Liver (tissue), 8 donors: ENCODE measurements at regions not wholly inside any gene's neighbourhood (a gene's known extent, or its start where the extent isn't known, plus 50 kb on each side); places are given as distances from the start of the nearest gene placed in this dataset.

ENCODE experiments used
- DNase-seq: peaks from one replicate; pipeline ENCODE4 v3.0.0-alpha.2; 2017; ENCODE audit warnings: low spot score
- H3K27ac ChIP-seq, 2 donors: one replicate each; pipeline ENCODE4 v1.7.0; 2013; ENCODE audit warnings: inconsistent platforms in 2 of 2, low read length in 2 of 2, control low read depth in 1 of 2, low read depth in 1 of 2, mild to moderate bottlenecking in 1 of 2
- H3K27me3 ChIP-seq, 4 donors: one replicate each; pipeline versions ENCODE4 v1.6.1 to v1.7.0; 2013; ENCODE audit warnings: low read length in 3 of 4, inconsistent platforms in 1 of 4, mild to moderate bottlenecking in 1 of 4, moderate library complexity in 1 of 4; ENCODE audit not compliant: control insufficient read depth in 4 of 4, insufficient read depth in 4 of 4
- H3K36me3 ChIP-seq, 4 donors: one replicate each; pipeline versions ENCODE4 v1.6.1 to v1.7.0; 2013; ENCODE audit warnings: low read length in 3 of 4, mild to moderate bottlenecking in 3 of 4, low read depth in 1 of 4, moderate library complexity in 1 of 4; ENCODE audit not compliant: control insufficient read depth in 4 of 4, insufficient read depth in 3 of 4
- H3K4me1 ChIP-seq, 4 donors: one replicate each; pipeline versions ENCODE4 v1.6.1 to v1.7.0; 2013; ENCODE audit warnings: low read length in 3 of 4, mild to moderate bottlenecking in 3 of 4, moderate library complexity in 1 of 4; ENCODE audit not compliant: control insufficient read depth in 4 of 4, insufficient read depth in 4 of 4
- H3K4me3 ChIP-seq, 3 donors: one replicate each; pipeline versions ENCODE4 v1.6.1 to v1.7.0; 2013; ENCODE audit warnings: low read length in 3 of 3, control low read depth in 1 of 3, low read depth in 1 of 3, mild to moderate bottlenecking in 1 of 3
- H3K9ac ChIP-seq, 2 donors: one replicate each; pipeline ENCODE4 v1.7.0; 2013; ENCODE audit warnings: low read length in 2 of 2, mild to moderate bottlenecking in 2 of 2, moderate library complexity in 2 of 2, control low read depth in 1 of 2, low read depth in 1 of 2
- H3K9me3 ChIP-seq, 4 donors: one replicate each; pipeline versions ENCODE4 v1.6.1 to v1.7.0; 2013; ENCODE audit warnings: low read length in 3 of 4; ENCODE audit not compliant: control insufficient read depth in 4 of 4
- EGR1 ChIP-seq, 2 donors: IDR thresholded peaks; 2 replicates each; pipeline ENCODE4 v1.6.1; 2016 to 2018; ENCODE audit warnings: antibody characterized with exemption in 2 of 2, low read depth in 2 of 2
- FOXA1 ChIP-seq: IDR thresholded peaks from 2 replicates; pipeline ENCODE4 v1.6.1; 2016; ENCODE audit warnings: antibody characterized with exemption
- FOXA2 ChIP-seq: IDR thresholded peaks from 2 replicates; pipeline ENCODE4 v1.6.1; 2016; ENCODE audit warnings: antibody characterized with exemption
- GABPA ChIP-seq, 2 donors: IDR thresholded peaks in 1 of 2; conservative IDR thresholded peaks in 1 of 2; 2 replicates each; pipeline ENCODE4 v1.6.1; 2016; ENCODE audit warnings: antibody characterized with exemption in 2 of 2, mild to moderate bottlenecking in 1 of 2, moderate library complexity in 1 of 2
- HNF4A ChIP-seq, 2 donors: conservative IDR thresholded peaks; 2 replicates each; pipeline ENCODE4 v1.6.1; 2016; ENCODE audit warnings: antibody characterized with exemption in 2 of 2, mild to moderate bottlenecking in 2 of 2
- HNF4G ChIP-seq: IDR thresholded peaks from 2 replicates; pipeline ENCODE4 v1.6.1; 2016; ENCODE audit warnings: antibody characterized with exemption
- JUND ChIP-seq, 2 donors: IDR thresholded peaks; 2 replicates each; pipeline ENCODE4 v1.6.1; 2016; ENCODE audit warnings: antibody characterized with exemption in 2 of 2
- NR2F2 ChIP-seq: IDR thresholded peaks from 2 replicates; pipeline ENCODE4 v1.6.1; 2016; ENCODE audit warnings: antibody characterized with exemption
- RAD21 ChIP-seq, 2 donors: IDR thresholded peaks; 2 replicates each; pipeline ENCODE4 v1.6.1; 2016; ENCODE audit warnings: antibody characterized with exemption in 2 of 2, mild to moderate bottlenecking in 2 of 2
- RXRA ChIP-seq, 2 donors: IDR thresholded peaks; 2 replicates each; pipeline ENCODE4 v1.6.1; 2017 to 2018; ENCODE audit warnings: antibody characterized with exemption in 2 of 2, mild to moderate bottlenecking in 1 of 2
- SP1 ChIP-seq: IDR thresholded peaks from 2 replicates; pipeline ENCODE4 v1.6.1; 2018; ENCODE audit warnings: antibody characterized with exemption, mild to moderate bottlenecking
- TAF1 ChIP-seq: conservative IDR thresholded peaks from 2 replicates; pipeline ENCODE4 v1.6.1; 2016; ENCODE audit warnings: antibody characterized with exemption, mild to moderate bottlenecking
- YY1 ChIP-seq: IDR thresholded peaks from 2 replicates; pipeline ENCODE4 v1.6.1; 2016; ENCODE audit warnings: antibody characterized with exemption, mild to moderate bottlenecking
- WGBS: extraction: QIAGEN DNeasy Blood & Tissue Kit; methylation state at CpG from one replicate; pipeline ENCODE4 v1.1.7; 2013; 5-methylcytosine and 5-hydroxymethylcytosine counted together
- TF ChIP-seq, protein P1 (sequence below): IDR thresholded peaks from 2 replicates; pipeline ENCODE4 v1.6.1; 2016; ENCODE audit warnings: antibody characterized with exemption
- TF ChIP-seq, protein P2 (sequence below): IDR thresholded peaks from 2 replicates; pipeline ENCODE4 v1.6.1; 2016; ENCODE audit warnings: antibody characterized with exemption, mild to moderate bottlenecking
- TF ChIP-seq, protein P3 (sequence below): fragments of 150-350 bp; IDR thresholded peaks from 2 replicates; pipeline ENCODE4 v1.5.1; 2017; ENCODE audit warnings: improper control_type of control experiment, low read depth, low read length; ENCODE audit not compliant: missing input control
- TF ChIP-seq, protein P4 (sequence below): IDR thresholded peaks from 2 replicates; pipeline ENCODE4 v1.6.1; 2016; ENCODE audit warnings: antibody characterized with exemption
- TF ChIP-seq, protein P5 (sequence below): IDR thresholded peaks from 2 replicates; pipeline ENCODE4 v1.6.1; 2016; ENCODE audit warnings: antibody characterized with exemption
- donor health status: healthy.
- donor health status: healthy.
- donor health status: healthy.
- donor health status: healthy.
- donor health status: healthy.

GRCh38 chr18:45202061-45202460 lies 413.2 kb upstream of the SLC14A2 start:
- Histone ChIP-seq H3K4me1 (no peaks in the 10 kb centered on the region), H3K9me3 (no peaks in the 10 kb centered on the region), H3K36me3 (no peaks in the 10 kb centered on the region), H3K9ac (no peak overlapping the region), H3K27me3 (no peaks in the 10 kb centered on the region), H3K4me3 (no peak overlapping the region), H3K27ac (no peak overlapping the region)
- TF ChIP-seq, protein P1, sequence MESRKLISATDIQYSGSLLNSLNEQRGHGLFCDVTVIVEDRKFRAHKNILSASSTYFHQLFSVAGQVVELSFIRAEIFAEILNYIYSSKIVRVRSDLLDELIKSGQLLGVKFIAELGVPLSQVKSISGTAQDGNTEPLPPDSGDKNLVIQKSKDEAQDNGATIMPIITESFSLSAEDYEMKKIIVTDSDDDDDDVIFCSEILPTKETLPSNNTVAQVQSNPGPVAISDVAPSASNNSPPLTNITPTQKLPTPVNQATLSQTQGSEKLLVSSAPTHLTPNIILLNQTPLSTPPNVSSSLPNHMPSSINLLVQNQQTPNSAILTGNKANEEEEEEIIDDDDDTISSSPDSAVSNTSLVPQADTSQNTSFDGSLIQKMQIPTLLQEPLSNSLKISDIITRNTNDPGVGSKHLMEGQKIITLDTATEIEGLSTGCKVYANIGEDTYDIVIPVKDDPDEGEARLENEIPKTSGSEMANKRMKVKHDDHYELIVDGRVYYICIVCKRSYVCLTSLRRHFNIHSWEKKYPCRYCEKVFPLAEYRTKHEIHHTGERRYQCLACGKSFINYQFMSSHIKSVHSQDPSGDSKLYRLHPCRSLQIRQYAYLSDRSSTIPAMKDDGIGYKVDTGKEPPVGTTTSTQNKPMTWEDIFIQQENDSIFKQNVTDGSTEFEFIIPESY = no peak
- TF ChIP-seq RXRA (IDR thresholded peaks at IDR 0.05) (no peak), EGR1 (IDR thresholded peaks at IDR 0.05; ENCODE audit: low read depth in 2 of 2) (no peak), GABPA (IDR thresholded peaks at IDR 0.05 in 1 of 2, conservative IDR thresholded peaks at IDR 0.05 in 1 of 2) (no peak), HNF4G (no peak), FOXA2 (no peak), HNF4A (conservative IDR thresholded peaks at IDR 0.05) (no peak), JUND (IDR thresholded peaks at IDR 0.05) (no peak), RAD21 (IDR thresholded peaks at IDR 0.05) (no peak), YY1 (no peak), TAF1 (no peak)
- TF ChIP-seq, protein P2, sequence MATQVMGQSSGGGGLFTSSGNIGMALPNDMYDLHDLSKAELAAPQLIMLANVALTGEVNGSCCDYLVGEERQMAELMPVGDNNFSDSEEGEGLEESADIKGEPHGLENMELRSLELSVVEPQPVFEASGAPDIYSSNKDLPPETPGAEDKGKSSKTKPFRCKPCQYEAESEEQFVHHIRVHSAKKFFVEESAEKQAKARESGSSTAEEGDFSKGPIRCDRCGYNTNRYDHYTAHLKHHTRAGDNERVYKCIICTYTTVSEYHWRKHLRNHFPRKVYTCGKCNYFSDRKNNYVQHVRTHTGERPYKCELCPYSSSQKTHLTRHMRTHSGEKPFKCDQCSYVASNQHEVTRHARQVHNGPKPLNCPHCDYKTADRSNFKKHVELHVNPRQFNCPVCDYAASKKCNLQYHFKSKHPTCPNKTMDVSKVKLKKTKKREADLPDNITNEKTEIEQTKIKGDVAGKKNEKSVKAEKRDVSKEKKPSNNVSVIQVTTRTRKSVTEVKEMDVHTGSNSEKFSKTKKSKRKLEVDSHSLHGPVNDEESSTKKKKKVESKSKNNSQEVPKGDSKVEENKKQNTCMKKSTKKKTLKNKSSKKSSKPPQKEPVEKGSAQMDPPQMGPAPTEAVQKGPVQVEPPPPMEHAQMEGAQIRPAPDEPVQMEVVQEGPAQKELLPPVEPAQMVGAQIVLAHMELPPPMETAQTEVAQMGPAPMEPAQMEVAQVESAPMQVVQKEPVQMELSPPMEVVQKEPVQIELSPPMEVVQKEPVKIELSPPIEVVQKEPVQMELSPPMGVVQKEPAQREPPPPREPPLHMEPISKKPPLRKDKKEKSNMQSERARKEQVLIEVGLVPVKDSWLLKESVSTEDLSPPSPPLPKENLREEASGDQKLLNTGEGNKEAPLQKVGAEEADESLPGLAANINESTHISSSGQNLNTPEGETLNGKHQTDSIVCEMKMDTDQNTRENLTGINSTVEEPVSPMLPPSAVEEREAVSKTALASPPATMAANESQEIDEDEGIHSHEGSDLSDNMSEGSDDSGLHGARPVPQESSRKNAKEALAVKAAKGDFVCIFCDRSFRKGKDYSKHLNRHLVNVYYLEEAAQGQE = no peak
- TF ChIP-seq, protein P3, sequence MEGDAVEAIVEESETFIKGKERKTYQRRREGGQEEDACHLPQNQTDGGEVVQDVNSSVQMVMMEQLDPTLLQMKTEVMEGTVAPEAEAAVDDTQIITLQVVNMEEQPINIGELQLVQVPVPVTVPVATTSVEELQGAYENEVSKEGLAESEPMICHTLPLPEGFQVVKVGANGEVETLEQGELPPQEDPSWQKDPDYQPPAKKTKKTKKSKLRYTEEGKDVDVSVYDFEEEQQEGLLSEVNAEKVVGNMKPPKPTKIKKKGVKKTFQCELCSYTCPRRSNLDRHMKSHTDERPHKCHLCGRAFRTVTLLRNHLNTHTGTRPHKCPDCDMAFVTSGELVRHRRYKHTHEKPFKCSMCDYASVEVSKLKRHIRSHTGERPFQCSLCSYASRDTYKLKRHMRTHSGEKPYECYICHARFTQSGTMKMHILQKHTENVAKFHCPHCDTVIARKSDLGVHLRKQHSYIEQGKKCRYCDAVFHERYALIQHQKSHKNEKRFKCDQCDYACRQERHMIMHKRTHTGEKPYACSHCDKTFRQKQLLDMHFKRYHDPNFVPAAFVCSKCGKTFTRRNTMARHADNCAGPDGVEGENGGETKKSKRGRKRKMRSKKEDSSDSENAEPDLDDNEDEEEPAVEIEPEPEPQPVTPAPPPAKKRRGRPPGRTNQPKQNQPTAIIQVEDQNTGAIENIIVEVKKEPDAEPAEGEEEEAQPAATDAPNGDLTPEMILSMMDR = no peak
- TF ChIP-seq, protein P4, sequence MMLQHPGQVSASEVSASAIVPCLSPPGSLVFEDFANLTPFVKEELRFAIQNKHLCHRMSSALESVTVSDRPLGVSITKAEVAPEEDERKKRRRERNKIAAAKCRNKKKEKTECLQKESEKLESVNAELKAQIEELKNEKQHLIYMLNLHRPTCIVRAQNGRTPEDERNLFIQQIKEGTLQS = no peak
- DNase-seq = no peak

DNA sequence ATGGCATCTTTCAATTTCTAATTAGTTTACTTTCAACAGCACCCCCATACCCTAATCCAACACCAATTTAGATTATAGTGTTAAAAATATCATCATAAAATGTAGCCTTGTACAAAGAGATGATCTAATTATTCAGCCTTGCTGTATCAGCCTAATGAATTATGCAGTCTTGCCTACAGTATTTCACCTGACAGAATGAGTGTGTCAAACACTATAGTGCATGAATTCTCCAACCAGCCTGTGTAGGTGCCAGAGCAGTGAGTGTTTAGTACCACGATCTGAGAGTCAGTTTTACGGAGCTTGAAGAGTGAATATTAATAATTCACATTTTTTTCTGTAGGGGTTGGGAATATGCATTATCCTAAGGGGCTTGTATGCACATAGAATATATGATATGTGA lies 411.6 kb upstream of the SLC14A2 start:
- H3K27me3 ChIP-seq = no peaks in the 10 kb centered on the region
- no peaks in the 10 kb centered on the region for H3K4me1 ChIP-seq
- 85% methylated on average over 2 of the region's 2 CpGs for WGBS
- H3K9ac ChIP-seq = no peak overlapping the region
- no peak for DNase-seq
- no peaks in the 10 kb centered on the region for H3K9me3 ChIP-seq
- H3K27ac ChIP-seq = no peak overlapping the region
- H3K36me3 ChIP-seq = no peaks in the 10 kb centered on the region
- H3K4me3 ChIP-seq = no peak overlapping the region
- TF ChIP-seq, protein P4 = no peak
- no peak for TF ChIP-seq SP1
- TF ChIP-seq, protein P5, sequence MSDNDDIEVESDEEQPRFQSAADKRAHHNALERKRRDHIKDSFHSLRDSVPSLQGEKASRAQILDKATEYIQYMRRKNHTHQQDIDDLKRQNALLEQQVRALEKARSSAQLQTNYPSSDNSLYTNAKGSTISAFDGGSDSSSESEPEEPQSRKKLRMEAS = no peak
- no peak for TF ChIP-seq TAF1
- no peak for TF ChIP-seq JUND (IDR thresholded peaks at IDR 0.05)
- TF ChIP-seq, protein P2 = no peak
- TF ChIP-seq FOXA2 = no peak
- no peak for TF ChIP-seq NR2F2
- no peak for TF ChIP-seq EGR1 (IDR thresholded peaks at IDR 0.05; ENCODE audit: low read depth in 2 of 2)
- TF ChIP-seq GABPA (IDR thresholded peaks at IDR 0.05 in 1 of 2, conservative IDR thresholded peaks at IDR 0.05 in 1 of 2) = no peak
- no peak for TF ChIP-seq HNF4A (conservative IDR thresholded peaks at IDR 0.05)
- no peak for TF ChIP-seq RAD21 (IDR thresholded peaks at IDR 0.05)
- TF ChIP-seq YY1 = no peak
- TF ChIP-seq, protein P1 = no peak
- no peak for TF ChIP-seq FOXA1
